Upper lobe of left lung (tissue), 6 donors: ENCODE measurements at regions not wholly inside any gene's neighbourhood (a gene's known extent, or its start where the extent isn't known, plus 50 kb on each side); places are given as distances from the start of the nearest gene placed in this dataset.

Experiments used
- ATAC-seq, 2 donors: fragments of 200-7000 bp; cut with Tn5 transposase; one replicate each; pipeline ENCODE4 v1.9.1; 2022; ENCODE audit warnings: mild to moderate bottlenecking in 2 of 2, moderate library complexity in 2 of 2; ENCODE audit not compliant: low FRiP score in 2 of 2
- DNase-seq, 2 donors: peaks; one replicate each; pipeline ENCODE4 v3.0.0-alpha.2; 2019 to 2020
- H3K27ac ChIP-seq, 4 donors: fragments of 200-600 bp; sonication (generic); one replicate each; pipeline ENCODE4 v1.5.1; 2016 to 2019
- H3K27me3 ChIP-seq, 4 donors: fragments of 200-600 bp; sonication (generic); one replicate each; pipeline ENCODE4 v1.5.1; 2017 to 2019
- H3K36me3 ChIP-seq, 4 donors: fragments of 200-600 bp; sonication (generic); one replicate each; pipeline ENCODE4 v1.5.1; 2016 to 2019
- H3K4me1 ChIP-seq, 4 donors: fragments of 200-600 bp; sonication (generic); one replicate each; pipeline ENCODE4 v1.5.1; 2018 to 2019
- H3K4me3 ChIP-seq, 4 donors: fragments of 200-600 bp; sonication (generic); one replicate each; pipeline ENCODE4 v1.5.1; 2017 to 2019; ENCODE audit warnings: mild to moderate bottlenecking in 2 of 4, moderate library complexity in 1 of 4
- H3K9me3 ChIP-seq, 4 donors: fragments of 200-600 bp; sonication (generic); one replicate each; pipeline ENCODE4 v1.5.1; 2018 to 2019
- EP300 ChIP-seq, 4 donors: sonication (generic); formaldehyde crosslinking; IDR thresholded peaks; one replicate each; pipeline ENCODE4 v1.5.1; 2017; ENCODE audit warnings: antibody characterized with exemption in 4 of 4, control low read depth in 2 of 4
- POLR2A ChIP-seq, 4 donors: fragments of 450-650 bp; IDR thresholded peaks; one replicate each; pipeline ENCODE4 v1.5.1; 2016 to 2017; ENCODE audit warnings: antibody characterized with exemption in 4 of 4, mild to moderate bottlenecking in 2 of 4
- POLR2AphosphoS5 ChIP-seq, 2 donors: sonication (generic); formaldehyde crosslinking; IDR thresholded peaks; one replicate each; pipeline ENCODE4 v1.5.1; 2017; ENCODE audit warnings: antibody characterized with exemption in 2 of 2
- WGBS, 2 donors: methylation state at CpG; one replicate each; pipeline ENCODE4 v1.1.5; 2017 to 2018; 5-methylcytosine and 5-hydroxymethylcytosine counted together
- TF ChIP-seq, protein P1 (sequence below), 6 experiments: fragments of 450-650 bp in 4 of 6; fragments of 200-600 bp in 2 of 6; sonication (generic) in 2 of 6; IDR thresholded peaks; one replicate each; pipeline ENCODE4 v1.5.1; 2016 to 2019; ENCODE audit warnings: antibody characterized with exemption in 6 of 6
- donor health status: DM: no; HTN: no; CAD: no; lungs with moderate emphysema.
- donor health status: DM: no; HTN: yes; CAD: no; lungs with severe emphysema.

DNA sequence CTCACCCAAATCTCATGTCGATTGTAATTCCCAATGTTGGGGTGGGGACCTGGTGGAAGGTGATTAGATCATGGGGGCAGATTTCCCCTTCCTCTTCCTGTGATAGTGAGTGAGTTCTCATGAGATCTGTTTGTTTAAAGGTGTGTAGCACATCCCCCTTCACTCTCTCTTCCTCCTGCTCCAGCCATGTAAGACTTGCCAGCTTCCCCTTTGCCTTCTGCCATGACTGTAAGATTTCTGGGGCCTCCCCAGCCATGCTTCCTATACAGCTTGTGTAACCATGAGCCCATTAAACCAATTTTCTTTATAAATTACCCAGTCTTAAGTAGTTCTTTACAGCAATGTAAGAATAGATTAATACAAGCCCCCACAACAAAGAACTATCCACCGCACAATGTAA is 109.9 kb upstream of the JAZF1 start:
- 78 to 86% methylated on average over 2 of the region's 2 CpGs for WGBS, 2 donors
- DNase-seq, result no peak

DNA sequence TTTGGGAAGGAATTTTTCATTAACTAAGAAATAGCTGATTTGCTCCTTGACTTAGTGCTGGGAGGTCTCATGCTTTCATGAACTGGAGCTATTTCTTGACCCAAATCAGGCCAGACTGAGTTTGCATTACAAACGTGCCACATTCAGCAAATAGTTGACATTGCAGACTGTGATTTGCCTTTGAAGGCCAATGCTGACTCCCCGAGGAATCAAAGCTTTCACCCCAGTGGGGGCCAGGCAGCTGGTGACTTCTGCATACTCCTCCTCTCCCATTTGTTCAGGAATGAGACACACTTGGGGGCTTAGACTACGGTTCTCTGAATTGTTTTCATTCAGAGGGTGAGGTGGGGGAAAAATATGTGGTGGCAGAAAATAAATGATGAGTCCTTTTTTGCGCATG is 111.0 kb upstream of the JAZF1 start:
- no peak overlapping the region for H3K4me3 ChIP-seq
- TF ChIP-seq EP300 (IDR thresholded peaks at IDR 0.05) (no peak), POLR2A (IDR thresholded peaks at IDR 0.05) (no peak), POLR2AphosphoS5 (IDR thresholded peaks at IDR 0.05) (no peak)
- TF ChIP-seq, protein P1, sequence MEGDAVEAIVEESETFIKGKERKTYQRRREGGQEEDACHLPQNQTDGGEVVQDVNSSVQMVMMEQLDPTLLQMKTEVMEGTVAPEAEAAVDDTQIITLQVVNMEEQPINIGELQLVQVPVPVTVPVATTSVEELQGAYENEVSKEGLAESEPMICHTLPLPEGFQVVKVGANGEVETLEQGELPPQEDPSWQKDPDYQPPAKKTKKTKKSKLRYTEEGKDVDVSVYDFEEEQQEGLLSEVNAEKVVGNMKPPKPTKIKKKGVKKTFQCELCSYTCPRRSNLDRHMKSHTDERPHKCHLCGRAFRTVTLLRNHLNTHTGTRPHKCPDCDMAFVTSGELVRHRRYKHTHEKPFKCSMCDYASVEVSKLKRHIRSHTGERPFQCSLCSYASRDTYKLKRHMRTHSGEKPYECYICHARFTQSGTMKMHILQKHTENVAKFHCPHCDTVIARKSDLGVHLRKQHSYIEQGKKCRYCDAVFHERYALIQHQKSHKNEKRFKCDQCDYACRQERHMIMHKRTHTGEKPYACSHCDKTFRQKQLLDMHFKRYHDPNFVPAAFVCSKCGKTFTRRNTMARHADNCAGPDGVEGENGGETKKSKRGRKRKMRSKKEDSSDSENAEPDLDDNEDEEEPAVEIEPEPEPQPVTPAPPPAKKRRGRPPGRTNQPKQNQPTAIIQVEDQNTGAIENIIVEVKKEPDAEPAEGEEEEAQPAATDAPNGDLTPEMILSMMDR (IDR thresholded peaks at IDR 0.05), result no peak
- ATAC-seq, result no peak
- no peak overlapping the region for H3K27ac ChIP-seq
- no peaks in the 10 kb centered on the region for H3K36me3 ChIP-seq
- H3K9me3 ChIP-seq, result no peaks in the 10 kb centered on the region
- WGBS, 2 donors, result 74 to 77% methylated on average over 4 of the region's 4 CpGs
- DNase-seq, result no peak
- no peaks in the 10 kb centered on the region for H3K27me3 ChIP-seq
- H3K4me1 ChIP-seq, result no peaks in the 10 kb centered on the region

More for the DNA sequence above, 109.9 kb upstream of the JAZF1 start:
- ATAC-seq, result no peak
- Histone ChIP-seq H3K4me3 (no peak overlapping the region), H3K36me3 (no peaks in the 10 kb centered on the region), H3K27ac (no peak overlapping the region), H3K9me3 (no peaks in the 10 kb centered on the region), H3K4me1 (no peaks in the 10 kb centered on the region), H3K27me3 (no peaks in the 10 kb centered on the region)
- TF ChIP-seq, protein P1 (IDR thresholded peaks at IDR 0.05), result no peak
- TF ChIP-seq POLR2A (IDR thresholded peaks at IDR 0.05), result no peak
- no peak for TF ChIP-seq EP300 (IDR thresholded peaks at IDR 0.05)
- no peak for TF ChIP-seq POLR2AphosphoS5 (IDR thresholded peaks at IDR 0.05)

DNA sequence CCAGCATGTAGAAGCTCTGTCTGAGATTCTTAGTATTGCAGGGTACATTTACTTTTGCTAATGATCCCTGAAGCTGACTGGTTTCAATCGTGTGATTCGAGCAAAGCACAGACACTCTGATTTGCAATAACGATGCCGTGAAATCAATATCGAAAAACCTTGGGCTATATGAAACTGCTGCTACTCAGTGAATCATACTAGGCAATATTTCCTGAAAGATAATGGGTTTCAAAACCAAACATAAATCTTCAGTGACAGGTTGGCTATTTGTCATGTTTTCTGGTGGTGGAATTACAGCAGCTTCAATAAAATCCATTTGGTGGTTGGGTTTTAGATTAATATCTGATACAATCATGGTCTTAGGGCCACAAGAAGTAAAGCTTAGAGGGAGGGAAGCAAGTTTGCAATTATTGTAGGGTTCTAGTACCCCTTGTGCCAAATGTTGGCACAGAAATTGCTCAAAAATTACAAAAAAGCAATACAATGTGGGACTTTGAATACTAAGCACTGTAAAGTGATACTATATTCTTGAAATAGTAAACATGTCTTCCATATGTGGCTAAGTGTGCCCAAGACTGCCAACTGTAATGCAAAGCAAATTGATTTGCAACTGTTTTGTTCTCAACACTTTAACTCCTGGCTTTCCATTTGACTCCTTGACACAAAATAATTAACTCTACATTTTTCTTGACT is 112.4 kb upstream of the JAZF1 start:
- Histone ChIP-seq H3K4me1 (no peaks in the 10 kb centered on the region), H3K4me3 (no peak overlapping the region), H3K9me3 (no peaks in the 10 kb centered on the region), H3K36me3 (no peaks in the 10 kb centered on the region), H3K27ac (no peak overlapping the region), H3K27me3 (no peaks in the 10 kb centered on the region)
- ATAC-seq (no peak), DNase-seq (no peak)
- no peak for TF ChIP-seq POLR2A (IDR thresholded peaks at IDR 0.05)
- TF ChIP-seq, protein P1 (IDR thresholded peaks at IDR 0.05), result no peak
- no peak for TF ChIP-seq EP300 (IDR thresholded peaks at IDR 0.05)
- no peak for TF ChIP-seq POLR2AphosphoS5 (IDR thresholded peaks at IDR 0.05)
- WGBS, 2 donors, result 50 to 65% methylated on average over 5 of the region's 5 CpGs

DNA sequence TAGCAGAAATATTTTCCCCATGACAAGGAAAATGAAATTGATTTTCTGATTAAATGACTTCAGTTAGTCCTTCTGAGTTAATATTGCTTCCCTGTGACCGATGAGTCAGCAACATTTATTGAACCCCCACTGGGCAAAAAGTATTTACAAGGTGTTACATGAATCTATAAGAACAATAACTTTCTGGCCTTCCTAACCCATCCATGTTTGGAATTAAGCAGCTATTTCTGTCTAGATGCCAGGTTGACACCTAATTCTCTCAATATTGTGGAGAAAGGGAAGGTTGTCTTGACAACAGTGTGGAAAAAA is 112.9 kb upstream of the JAZF1 start:
- no peak for ATAC-seq
- TF ChIP-seq EP300 (IDR thresholded peaks at IDR 0.05), result no peak
- no peak for TF ChIP-seq POLR2A (IDR thresholded peaks at IDR 0.05)
- TF ChIP-seq POLR2AphosphoS5 (IDR thresholded peaks at IDR 0.05), result no peak
- TF ChIP-seq, protein P1 (IDR thresholded peaks at IDR 0.05), result no peak
- Histone ChIP-seq H3K9me3 (no peaks in the 10 kb centered on the region), H3K4me3 (no peak overlapping the region), H3K27me3 (no peaks in the 10 kb centered on the region), H3K4me1 (no peaks in the 10 kb centered on the region), H3K36me3 (no peaks in the 10 kb centered on the region), H3K27ac (no peak overlapping the region)
- 78% methylated on average over 1 of the region's 1 CpG for WGBS, 2 donors
- DNase-seq, result no peak
